ENCODE measurements at regions not wholly inside any gene's neighbourhood (a gene's known extent, or its start where the extent isn't known, plus 50 kb on each side); places are given as distances from the start of the nearest gene placed in this dataset.

DNA sequence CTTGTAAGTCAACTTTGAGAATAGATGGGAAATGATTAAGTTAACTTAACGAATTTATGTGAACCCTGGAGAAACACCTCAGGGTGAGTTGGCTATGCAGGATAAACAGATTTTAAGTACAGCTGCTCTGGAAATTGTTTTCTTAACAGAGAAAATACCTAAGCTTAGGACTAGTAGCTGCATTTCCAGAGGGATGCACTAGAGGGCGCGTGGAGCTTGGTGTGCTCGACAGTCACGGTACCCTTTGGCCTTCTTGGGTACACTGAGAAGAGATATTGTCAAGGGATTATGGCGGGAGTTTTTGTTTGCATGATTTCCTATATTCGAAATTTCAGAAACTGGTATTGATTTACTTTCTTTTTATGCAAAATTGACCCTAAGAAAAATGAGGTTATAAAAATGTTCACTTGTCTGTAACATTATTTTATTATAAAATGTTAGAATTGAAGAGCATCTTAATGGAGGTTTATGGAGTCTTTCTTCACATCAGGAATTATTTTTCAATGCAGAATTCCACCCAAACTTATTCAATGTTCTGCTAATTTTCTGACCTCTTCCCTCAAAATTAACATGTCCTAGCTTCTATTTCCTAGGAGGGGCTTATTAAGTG, 58.4 kb upstream of the MYO3A start:
- intact Hi-C loops (cut with DNase I), result no loop called here
- DNase-seq (peak in 4 of 5 donors; percentile 77 to 91 (median 88)), FAIRE-seq (peak; percentile 74)
- Histone ChIP-seq H3K9me3 (ENCODE audit: control insufficient read depth in 2 of 3, insufficient read depth in 1 of 3, low read length in 3 of 3) (no peaks in the 10 kb centered on the region), H3K9ac (ENCODE audit: low read length in 3 of 3) (no peak overlapping the region), H3K4me1 (ENCODE audit: control insufficient read depth in 2 of 3, insufficient read depth in 2 of 3, low read depth in 1 of 3, low read length in 3 of 3) (no peaks in the 10 kb centered on the region), H3K27me3 (ENCODE audit: control insufficient read depth, insufficient read depth, low read length) (no peaks in the 10 kb centered on the region), H3K36me3 (ENCODE audit: control insufficient read depth in 2 of 3, insufficient read depth in 3 of 3, low read length in 3 of 3) (no peaks in the 10 kb centered on the region), H3K27ac (ENCODE audit: low read depth in 2 of 2, low read length in 2 of 2) (no peak overlapping the region), H3K4me3 (ENCODE audit: low read length in 3 of 3) (no peak overlapping the region)
- TF ChIP-seq, protein P1, sequence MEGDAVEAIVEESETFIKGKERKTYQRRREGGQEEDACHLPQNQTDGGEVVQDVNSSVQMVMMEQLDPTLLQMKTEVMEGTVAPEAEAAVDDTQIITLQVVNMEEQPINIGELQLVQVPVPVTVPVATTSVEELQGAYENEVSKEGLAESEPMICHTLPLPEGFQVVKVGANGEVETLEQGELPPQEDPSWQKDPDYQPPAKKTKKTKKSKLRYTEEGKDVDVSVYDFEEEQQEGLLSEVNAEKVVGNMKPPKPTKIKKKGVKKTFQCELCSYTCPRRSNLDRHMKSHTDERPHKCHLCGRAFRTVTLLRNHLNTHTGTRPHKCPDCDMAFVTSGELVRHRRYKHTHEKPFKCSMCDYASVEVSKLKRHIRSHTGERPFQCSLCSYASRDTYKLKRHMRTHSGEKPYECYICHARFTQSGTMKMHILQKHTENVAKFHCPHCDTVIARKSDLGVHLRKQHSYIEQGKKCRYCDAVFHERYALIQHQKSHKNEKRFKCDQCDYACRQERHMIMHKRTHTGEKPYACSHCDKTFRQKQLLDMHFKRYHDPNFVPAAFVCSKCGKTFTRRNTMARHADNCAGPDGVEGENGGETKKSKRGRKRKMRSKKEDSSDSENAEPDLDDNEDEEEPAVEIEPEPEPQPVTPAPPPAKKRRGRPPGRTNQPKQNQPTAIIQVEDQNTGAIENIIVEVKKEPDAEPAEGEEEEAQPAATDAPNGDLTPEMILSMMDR (IDR thresholded peaks at IDR 0.05; ENCODE audit: borderline replicate concordance, extremely low read depth, insufficient read depth), result peak; percentile 94

DNA sequence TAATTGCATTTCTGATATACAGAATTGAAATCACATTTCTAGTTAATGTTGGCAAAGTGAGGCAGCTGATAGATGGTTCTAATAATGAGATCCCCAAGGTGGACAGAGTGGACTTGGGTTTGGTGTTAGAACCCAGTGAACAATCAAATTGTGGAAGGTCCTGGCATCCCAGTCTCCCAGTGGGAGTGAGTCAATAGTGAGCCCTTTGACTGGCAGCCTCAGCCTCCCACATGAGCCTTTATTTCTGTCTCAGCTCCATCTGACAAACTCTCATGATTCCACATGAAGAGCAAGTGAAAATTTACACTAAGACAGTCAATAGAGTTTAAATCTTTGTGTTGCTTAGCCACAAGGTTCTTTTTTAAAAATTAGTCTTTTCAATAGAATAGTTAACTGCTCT, 56.7 kb upstream of the MYO3A start:
- no peak for DNase-seq
- no peak for FAIRE-seq
- intact Hi-C loops (cut with DNase I), result no loop called here
- H3K4me3 ChIP-seq (ENCODE audit: low read length in 3 of 3), result no peak overlapping the region
- no peak overlapping the region for H3K9ac ChIP-seq (ENCODE audit: low read length in 3 of 3)
- H3K27ac ChIP-seq (ENCODE audit: low read depth in 2 of 2, low read length in 2 of 2), result no peak overlapping the region
- no peaks in the 10 kb centered on the region for H3K36me3 ChIP-seq (ENCODE audit: control insufficient read depth in 2 of 3, insufficient read depth in 3 of 3, low read length in 3 of 3)
- no peaks in the 10 kb centered on the region for H3K4me1 ChIP-seq (ENCODE audit: control insufficient read depth in 2 of 3, insufficient read depth in 2 of 3, low read depth in 1 of 3, low read length in 3 of 3)
- no peaks in the 10 kb centered on the region for H3K9me3 ChIP-seq (ENCODE audit: control insufficient read depth in 2 of 3, insufficient read depth in 1 of 3, low read length in 3 of 3)
- no peaks in the 10 kb centered on the region for H3K27me3 ChIP-seq (ENCODE audit: control insufficient read depth, insufficient read depth, low read length)
- TF ChIP-seq, protein P1 (IDR thresholded peaks at IDR 0.05; ENCODE audit: borderline replicate concordance, extremely low read depth, insufficient read depth), result no peak

Measured in kidney (tissue), 13 donors.